ENCODE measurements at regions not wholly inside any gene's neighbourhood (a gene's known extent, or its start where the extent isn't known, plus 50 kb on each side); places are given as distances from the start of the nearest gene placed in this dataset.

DNA sequence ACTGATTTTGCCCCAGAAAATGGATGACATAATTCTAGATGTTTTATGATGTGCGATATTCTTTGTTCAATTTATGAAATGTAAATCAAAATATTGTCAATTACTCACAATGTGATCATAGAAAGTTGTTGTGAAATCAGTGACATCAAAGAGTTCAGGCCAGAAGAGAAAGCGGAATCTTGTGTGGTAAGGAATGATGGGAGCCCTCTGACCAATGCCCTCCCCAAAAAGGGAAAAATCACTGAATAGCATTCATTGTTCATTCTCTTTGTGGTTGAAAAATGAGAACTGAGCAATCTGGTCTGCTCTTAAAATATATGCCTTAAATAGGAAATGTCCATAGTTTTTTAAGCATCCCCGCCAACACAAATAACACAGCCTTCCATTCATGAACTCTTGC lies 247.1 kb upstream of the GRIK2 start:
- TF ChIP-seq, protein P1, sequence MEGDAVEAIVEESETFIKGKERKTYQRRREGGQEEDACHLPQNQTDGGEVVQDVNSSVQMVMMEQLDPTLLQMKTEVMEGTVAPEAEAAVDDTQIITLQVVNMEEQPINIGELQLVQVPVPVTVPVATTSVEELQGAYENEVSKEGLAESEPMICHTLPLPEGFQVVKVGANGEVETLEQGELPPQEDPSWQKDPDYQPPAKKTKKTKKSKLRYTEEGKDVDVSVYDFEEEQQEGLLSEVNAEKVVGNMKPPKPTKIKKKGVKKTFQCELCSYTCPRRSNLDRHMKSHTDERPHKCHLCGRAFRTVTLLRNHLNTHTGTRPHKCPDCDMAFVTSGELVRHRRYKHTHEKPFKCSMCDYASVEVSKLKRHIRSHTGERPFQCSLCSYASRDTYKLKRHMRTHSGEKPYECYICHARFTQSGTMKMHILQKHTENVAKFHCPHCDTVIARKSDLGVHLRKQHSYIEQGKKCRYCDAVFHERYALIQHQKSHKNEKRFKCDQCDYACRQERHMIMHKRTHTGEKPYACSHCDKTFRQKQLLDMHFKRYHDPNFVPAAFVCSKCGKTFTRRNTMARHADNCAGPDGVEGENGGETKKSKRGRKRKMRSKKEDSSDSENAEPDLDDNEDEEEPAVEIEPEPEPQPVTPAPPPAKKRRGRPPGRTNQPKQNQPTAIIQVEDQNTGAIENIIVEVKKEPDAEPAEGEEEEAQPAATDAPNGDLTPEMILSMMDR (conservative IDR thresholded peaks at IDR 0.05; ENCODE audit: low read length), result no peak
- TF ChIP-seq EZH2phosphoT487 (IDR thresholded peaks at IDR 0.05; ENCODE audit: borderline replicate concordance), result no peak

All from Loucy (cell line).